H1 (cell line): ENCODE measurements at regions not wholly inside any gene's neighbourhood (a gene's known extent, or its start where the extent isn't known, plus 50 kb on each side); places are given as distances from the start of the nearest gene placed in this dataset.

ENCODE experiments used
- CTCF ChIA-PET: fragments of 300-600 bp; sonication (Branson Sonifier 250); formaldehyde crosslinking; loops from one replicate; lab custom pipeline; 2021; ENCODE audit not compliant: partially characterized antibody; lab: Charles Lee
- POLR2A ChIA-PET: fragments of 300-600 bp; sonication (Branson Sonifier 250); formaldehyde crosslinking; loops from one replicate; lab custom pipeline; 2021; ENCODE audit warnings: inconsistent platforms; ENCODE audit not compliant: partially characterized antibody; lab: Charles Lee
- DNase-seq, 2 experiments: peaks; one replicate each; pipeline versions ENCODE4 v3.0.0 to v3.0.0-alpha.2; 2010 to 2022; ENCODE audit warnings: low spot score in 2 of 2, low read depth in 1 of 2, mixed read lengths in 1 of 2
- FAIRE-seq: peaks from 2 replicates; lab custom pipeline; 2011; peaks lifted over from hg19 to GRCh38; lab: Jason Lieb, UNC
- H2AFZ ChIP-seq: 2 replicates; pipeline ENCODE4 v1.8.1; 2012; ENCODE audit warnings: low read length, inconsistent platforms
- H2AK5ac ChIP-seq: 2 replicates; pipeline ENCODE4 v1.6.1; 2013; ENCODE audit warnings: low read depth, low read length
- H2BK120ac ChIP-seq: replicated peaks from 2 replicates; pipeline ENCODE3; 2013; ENCODE audit warnings: low read depth, low read length, inconsistent platforms
- H2BK12ac ChIP-seq: 2 replicates; pipeline ENCODE4 v1.6.1; 2013; ENCODE audit warnings: low read depth, low read length
- H2BK15ac ChIP-seq: 2 replicates; pipeline ENCODE4 v1.6.1; 2013; ENCODE audit warnings: low read length
- H2BK20ac ChIP-seq: 2 replicates; pipeline ENCODE4 v1.6.1; 2013; ENCODE audit warnings: low read length
- H2BK5ac ChIP-seq: 2 replicates; pipeline ENCODE4 v1.6.1; 2013; ENCODE audit warnings: low read depth, low read length
- H3K14ac ChIP-seq: 2 replicates; pipeline ENCODE4 v1.6.1; 2013; ENCODE audit warnings: inconsistent platforms; ENCODE audit not compliant: insufficient read length
- H3K18ac ChIP-seq: 2 replicates; pipeline ENCODE4 v1.6.1; 2013; ENCODE audit warnings: low read length; ENCODE audit errors: extremely low read depth
- H3K23ac ChIP-seq: 2 replicates; pipeline ENCODE4 v1.6.1; 2013; ENCODE audit warnings: inconsistent platforms; ENCODE audit not compliant: insufficient read length
- H3K23me2 ChIP-seq: 2 replicates; pipeline ENCODE4 v1.6.1; 2013; ENCODE audit warnings: low read depth, low read length
- H3K27ac ChIP-seq: 2 replicates; pipeline ENCODE4 v1.6.1; 2011; ENCODE audit warnings: low read depth, low read length, inconsistent platforms
- H3K27me3 ChIP-seq, 4 experiments: replicated peaks in 1 of 4; 1 replicate in 1 of 4; 2 replicates in 3 of 4; pipeline versions ENCODE4 v1.6.1 to v1.8.1; 2011 to 2013; ENCODE audit warnings: low read length in 3 of 4, mild to moderate bottlenecking in 3 of 4, inconsistent platforms in 2 of 4, mixed read lengths in 2 of 4, moderate library complexity in 1 of 4; ENCODE audit not compliant: control insufficient read depth in 3 of 4, insufficient read depth in 3 of 4; ENCODE audit errors: extremely low read depth in 1 of 4
- H3K36me3 ChIP-seq, 4 experiments: 2 replicates each; pipeline versions ENCODE4 v1.6.1 to v1.8.1; 2011 to 2013; ENCODE audit warnings: mild to moderate bottlenecking in 4 of 4, low read length in 3 of 4, moderate library complexity in 2 of 4, control low read depth in 1 of 4, inconsistent platforms in 1 of 4; ENCODE audit not compliant: insufficient read depth in 4 of 4, control insufficient read depth in 2 of 4
- H3K4ac ChIP-seq: replicated peaks from 2 replicates; pipeline ENCODE3; 2013; ENCODE audit warnings: low read length, low read depth, mixed read lengths, inconsistent platforms; ENCODE audit not compliant: insufficient read length
- H3K4me1 ChIP-seq, 4 experiments: replicated peaks in 1 of 4; 1 replicate in 1 of 4; 2 replicates in 3 of 4; pipeline versions ENCODE4 v1.6.1 to v1.8.1; 2011 to 2013; ENCODE audit warnings: low read length in 3 of 4, inconsistent platforms in 2 of 4, mixed read lengths in 1 of 4; ENCODE audit not compliant: insufficient read depth in 4 of 4, control insufficient read depth in 3 of 4
- H3K4me2 ChIP-seq, 2 experiments: 2 replicates each; pipeline versions ENCODE4 v1.6.1 to v1.8.1; 2011 to 2013; ENCODE audit warnings: low read depth in 2 of 2, low read length in 2 of 2, control low read depth in 1 of 2, inconsistent platforms in 1 of 2, mild to moderate bottlenecking in 1 of 2; ENCODE audit not compliant: insufficient read depth in 1 of 2
- H3K4me3 ChIP-seq, 4 experiments: fragments of 200-600, 300-600 bp in 1 of 4; sonication (generic), shearing (Covaris generic), sonication (Bioruptor Twin) in 1 of 4; 2 replicates each; pipeline versions ENCODE4 v1.5.1 to v1.8.1; 2011 to 2016; ENCODE audit warnings: low read length in 4 of 4, low read depth in 3 of 4, control low read depth in 2 of 4, inconsistent platforms in 2 of 4, mild to moderate bottlenecking in 2 of 4, mixed read lengths in 1 of 4, moderate library complexity in 1 of 4; ENCODE audit not compliant: insufficient read depth in 2 of 4; ENCODE audit errors: extremely low read depth in 1 of 4
- H3K56ac ChIP-seq: replicated peaks from 2 replicates; pipeline ENCODE3; 2013; ENCODE audit warnings: low read depth, mild to moderate bottlenecking, mixed read lengths, low read length, inconsistent platforms; ENCODE audit not compliant: insufficient read length
- H3K79me1 ChIP-seq: 2 replicates; pipeline ENCODE4 v1.6.1; 2013; ENCODE audit warnings: low read depth, low read length, control low read depth
- H3K79me2 ChIP-seq, 2 experiments: 2 replicates each; pipeline versions ENCODE4 v1.6.1 to v1.8.1; 2012 to 2013; ENCODE audit warnings: low read length in 2 of 2, mild to moderate bottlenecking in 2 of 2, inconsistent platforms in 1 of 2; ENCODE audit not compliant: insufficient read depth in 2 of 2, control insufficient read depth in 1 of 2
- H3K9ac ChIP-seq, 4 experiments: replicated peaks in 1 of 4; 1 replicate in 1 of 4; 2 replicates in 3 of 4; pipeline versions ENCODE4 v1.6.1 to v1.8.1; 2011 to 2013; ENCODE audit warnings: low read depth in 3 of 4, low read length in 3 of 4, control low read depth in 2 of 4, mild to moderate bottlenecking in 2 of 4, moderate library complexity in 2 of 4, inconsistent platforms in 1 of 4; ENCODE audit errors: extremely low read depth in 1 of 4
- H3K9me3 ChIP-seq, 2 experiments: 2 replicates each; pipeline versions ENCODE4 v1.6.1 to v1.8.1; 2012 to 2013; ENCODE audit warnings: mild to moderate bottlenecking in 2 of 2, moderate library complexity in 2 of 2, control low read depth in 1 of 2, inconsistent platforms in 1 of 2, low read depth in 1 of 2, low read length in 1 of 2, mixed read lengths in 1 of 2; ENCODE audit not compliant: insufficient read depth in 2 of 2
- H4K20me1 ChIP-seq, 2 experiments: replicated peaks in 1 of 2; 2 replicates each; pipeline versions ENCODE3 to v1.8.1; 2011 to 2013; ENCODE audit warnings: inconsistent platforms in 2 of 2, low read length in 2 of 2, mild to moderate bottlenecking in 1 of 2; ENCODE audit not compliant: insufficient read depth in 2 of 2, control insufficient read depth in 1 of 2
- H4K5ac ChIP-seq: 2 replicates; pipeline ENCODE4 v1.6.1; 2013; ENCODE audit warnings: low read length, low read depth, mixed read lengths, inconsistent platforms; ENCODE audit not compliant: insufficient read length
- H4K8ac ChIP-seq: 2 replicates; pipeline ENCODE4 v1.8.0; 2013; ENCODE audit warnings: mild to moderate bottlenecking, moderate library complexity, low read length, inconsistent platforms; ENCODE audit not compliant: insufficient read depth; ENCODE audit errors: extremely low read depth
- H4K91ac ChIP-seq: replicated peaks from 2 replicates; pipeline ENCODE3; 2013; ENCODE audit warnings: low read length, mixed read lengths, inconsistent platforms; ENCODE audit not compliant: insufficient read length
- BACH1 ChIP-seq: IDR thresholded peaks from 2 replicates; pipeline ENCODE4 v1.6.1; 2012; ENCODE audit warnings: low read length, improper control_type of control experiment
- CBX5 ChIP-seq: fragments of 300-800, 300-1000 bp; sonication (generic); IDR thresholded peaks from 2 replicates; pipeline ENCODE4 v1.7.1; 2016; ENCODE audit warnings: antibody characterized with exemption, low read length, low read depth
- CEBPB ChIP-seq: IDR thresholded peaks from 2 replicates; pipeline ENCODE4 v1.6.1; 2012; ENCODE audit warnings: low read depth, low read length
- CHD2 ChIP-seq: IDR thresholded peaks from 2 replicates; pipeline ENCODE4 v1.6.1; 2012; ENCODE audit warnings: low read length, improper control_type of control experiment
- CREB1 ChIP-seq: IDR thresholded peaks from 2 replicates; pipeline ENCODE4 v1.6.1; 2012; ENCODE audit warnings: inconsistent platforms
- E2F6 ChIP-seq: IDR thresholded peaks from 2 replicates; pipeline ENCODE4 v1.6.1; 2012; ENCODE audit warnings: inconsistent platforms
- EP300 ChIP-seq, 2 experiments: IDR thresholded peaks; 1 replicate in 1 of 2; 2 replicates in 1 of 2; pipeline ENCODE4 v1.6.1; 2011 to 2012; ENCODE audit warnings: low read depth in 2 of 2, low read length in 2 of 2, mild to moderate bottlenecking in 2 of 2, borderline replicate concordance in 1 of 2, inconsistent platforms in 1 of 2, moderate library complexity in 1 of 2
- JUN ChIP-seq: IDR thresholded peaks from 2 replicates; pipeline ENCODE4 v1.6.1; 2011; ENCODE audit warnings: low read depth, mild to moderate bottlenecking, improper control_type of control experiment, low read length
- POLR2A ChIP-seq, 2 experiments: IDR thresholded peaks; 1 replicate in 1 of 2; 2 replicates in 1 of 2; pipeline ENCODE4 v1.6.1; 2011; ENCODE audit warnings: low read depth in 2 of 2, low read length in 2 of 2, mild to moderate bottlenecking in 2 of 2; ENCODE audit errors: control extremely low read depth in 1 of 2
- RBBP5 ChIP-seq: IDR thresholded peaks from 2 replicates; pipeline ENCODE4 v1.7.1; 2012; ENCODE audit warnings: low read depth, mild to moderate bottlenecking, inconsistent platforms, low read length, moderate library complexity, borderline replicate concordance
- RXRA ChIP-seq: IDR thresholded peaks from 2 replicates; pipeline ENCODE4 v1.6.1; 2011; ENCODE audit warnings: low read depth, mild to moderate bottlenecking, low read length, moderate library complexity; ENCODE audit not compliant: insufficient read depth
- SP4 ChIP-seq: IDR thresholded peaks from 2 replicates; pipeline ENCODE4 v1.6.1; 2012; ENCODE audit warnings: low read length, inconsistent platforms
- TCF12 ChIP-seq: IDR thresholded peaks from 2 replicates; pipeline ENCODE4 v1.6.1; 2011; ENCODE audit warnings: low read depth, mild to moderate bottlenecking, low read length
- USF2 ChIP-seq: IDR thresholded peaks from 2 replicates; pipeline ENCODE4 v1.6.1; 2011; ENCODE audit warnings: low read length, improper control_type of control experiment
- WGBS, 2 experiments: shearing (Covaris generic) in 1 of 2; methylation state at CpG; one replicate each; pipeline versions ENCODE4 v1.1.6 to v1.1.7; 2013 to 2015; ENCODE audit warnings: low lambda C conversion rate in 2 of 2, mixed read lengths in 2 of 2, inconsistent platforms in 1 of 2, low coverage in 1 of 2, missing lambda C conversion rate in 1 of 2; ENCODE audit not compliant: insufficient replicate concordance in 2 of 2, insufficient coverage in 1 of 2, insufficient read length in 1 of 2; ENCODE audit errors: extremely low coverage in 1 of 2, missing lambda C conversion rate in 1 of 2; 5-methylcytosine and 5-hydroxymethylcytosine counted together

GRCh38 chr3:81299481-81299880, 462.0 kb downstream of the GBE1 start:
- TF ChIP-seq CEBPB (no peak), POLR2A (IDR thresholded peaks at IDR 0.05; ENCODE audit: control extremely low read depth in 1 of 2, low read depth in 2 of 2, low read length in 2 of 2) (no peak), CREB1 (no peak), CBX5 (no peak), SP4 (no peak), USF2 (no peak), E2F6 (no peak), RBBP5 (no peak), TCF12 (no peak), BACH1 (no peak), JUN (no peak), CHD2 (no peak), EP300 (IDR thresholded peaks at IDR 0.05; ENCODE audit: borderline replicate concordance in 1 of 2, low read depth in 2 of 2, low read length in 2 of 2) (no peak), RXRA (no peak)
- TF ChIP-seq, all 59 proteins: peak for 0
- H4K20me1 ChIP-seq = no peaks in the 10 kb centered on the region
- H4K8ac ChIP-seq = no peak overlapping the region
- H3K23me2 ChIP-seq = no peaks in the 10 kb centered on the region
- H2BK15ac ChIP-seq = no peak overlapping the region
- H3K27ac ChIP-seq = no peak overlapping the region
- H3K56ac ChIP-seq = no peak overlapping the region
- WGBS, 2 experiments = 94% methylated on average over 3 of the region's 3 CpGs; no CpG with 5 or more reads in 1 of the 2 experiments
- no peaks in the 10 kb centered on the region for H3K27me3 ChIP-seq
- H2AFZ ChIP-seq = no peak overlapping the region
- no peak overlapping the region for H3K23ac ChIP-seq
- no peak overlapping the region for H4K5ac ChIP-seq
- H2BK120ac ChIP-seq = no peak overlapping the region
- POLR2A ChIA-PET = no interaction called here
- H3K14ac ChIP-seq = no peak overlapping the region
- DNase-seq (no peak), FAIRE-seq (no peak)
- no peaks in the 10 kb centered on the region for H3K79me1 ChIP-seq
- no peak overlapping the region for H2BK20ac ChIP-seq
- no peaks in the 10 kb centered on the region for H3K79me2 ChIP-seq
- H3K4ac ChIP-seq = no peak overlapping the region
- H2BK5ac ChIP-seq = no peak overlapping the region
- no peak overlapping the region for H3K4me3 ChIP-seq
- no peak overlapping the region for H3K4me2 ChIP-seq
- no peaks in the 10 kb centered on the region for H3K36me3 ChIP-seq
- no peak overlapping the region for H3K9ac ChIP-seq
- no peaks in the 10 kb centered on the region for H3K9me3 ChIP-seq
- no peaks in the 10 kb centered on the region for H3K4me1 ChIP-seq
- H4K91ac ChIP-seq = no peak overlapping the region
- H2BK12ac ChIP-seq = no peak overlapping the region
- CTCF ChIA-PET = no interaction called here
- H3K18ac ChIP-seq = no peak overlapping the region
- H2AK5ac ChIP-seq = no peak overlapping the region
